Astrocyte of the cerebellum (primary cell): ENCODE measurements at regions not wholly inside any gene's neighbourhood (a gene's known extent, or its start where the extent isn't known, plus 50 kb on each side); places are given as distances from the start of the nearest gene placed in this dataset.

Source experiments
- DNase-seq: peaks from one replicate; pipeline ENCODE4 v3.0.0-alpha.2; 2011; ENCODE audit warnings: low read depth
- H3K4me3 ChIP-seq: 2 replicates; pipeline ENCODE4 v1.5.1; 2011; ENCODE audit warnings: mild to moderate bottlenecking, low read depth, low read length, moderate library complexity
- in situ Hi-C: cut with HindIII; loops from 2 replicates; pipeline ENCODE4 v1.10.0; 2017; ENCODE audit warnings: low sequenced_read_pairs
- TF ChIP-seq, protein P1 (sequence below): IDR thresholded peaks from 2 replicates; pipeline ENCODE4 v1.5.1; 2012; ENCODE audit warnings: low read length, low read depth, moderate library complexity, mild to moderate bottlenecking; ENCODE audit errors: missing control alignments

DNA sequence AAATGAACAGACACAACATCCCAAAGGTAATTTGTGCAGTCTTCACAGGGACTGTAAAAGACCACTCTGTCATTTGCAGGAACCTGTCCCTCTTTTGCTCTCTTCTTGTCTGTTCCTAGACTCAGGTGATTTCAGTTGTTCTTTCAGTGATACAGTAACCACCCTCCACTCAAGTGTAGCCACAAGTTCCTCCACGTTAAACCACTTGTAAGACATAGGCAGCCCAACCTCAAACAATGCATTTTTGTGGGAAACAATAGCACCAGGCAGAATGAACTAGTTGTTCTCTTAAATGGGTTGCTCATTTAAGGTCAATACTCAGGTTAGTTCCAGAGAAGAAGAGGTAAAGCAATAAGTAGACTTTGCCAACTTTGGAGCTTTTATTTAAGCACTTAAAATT is 359.4 kb downstream of the MZT1 start:
- TF ChIP-seq, protein P1, sequence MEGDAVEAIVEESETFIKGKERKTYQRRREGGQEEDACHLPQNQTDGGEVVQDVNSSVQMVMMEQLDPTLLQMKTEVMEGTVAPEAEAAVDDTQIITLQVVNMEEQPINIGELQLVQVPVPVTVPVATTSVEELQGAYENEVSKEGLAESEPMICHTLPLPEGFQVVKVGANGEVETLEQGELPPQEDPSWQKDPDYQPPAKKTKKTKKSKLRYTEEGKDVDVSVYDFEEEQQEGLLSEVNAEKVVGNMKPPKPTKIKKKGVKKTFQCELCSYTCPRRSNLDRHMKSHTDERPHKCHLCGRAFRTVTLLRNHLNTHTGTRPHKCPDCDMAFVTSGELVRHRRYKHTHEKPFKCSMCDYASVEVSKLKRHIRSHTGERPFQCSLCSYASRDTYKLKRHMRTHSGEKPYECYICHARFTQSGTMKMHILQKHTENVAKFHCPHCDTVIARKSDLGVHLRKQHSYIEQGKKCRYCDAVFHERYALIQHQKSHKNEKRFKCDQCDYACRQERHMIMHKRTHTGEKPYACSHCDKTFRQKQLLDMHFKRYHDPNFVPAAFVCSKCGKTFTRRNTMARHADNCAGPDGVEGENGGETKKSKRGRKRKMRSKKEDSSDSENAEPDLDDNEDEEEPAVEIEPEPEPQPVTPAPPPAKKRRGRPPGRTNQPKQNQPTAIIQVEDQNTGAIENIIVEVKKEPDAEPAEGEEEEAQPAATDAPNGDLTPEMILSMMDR: no peak
- H3K4me3 ChIP-seq: no peak overlapping the region
- in situ Hi-C loops: no loop called here
- no peak for DNase-seq

- TF ChIP-seq, protein P1: no peak
- DNase-seq: no peak
- in situ Hi-C loops: no loop called here
- H3K4me3 ChIP-seq: no peak overlapping the region
Observed at GRCh38 chr13:72346716-72347115, 380.7 kb downstream of the MZT1 start.

DNA sequence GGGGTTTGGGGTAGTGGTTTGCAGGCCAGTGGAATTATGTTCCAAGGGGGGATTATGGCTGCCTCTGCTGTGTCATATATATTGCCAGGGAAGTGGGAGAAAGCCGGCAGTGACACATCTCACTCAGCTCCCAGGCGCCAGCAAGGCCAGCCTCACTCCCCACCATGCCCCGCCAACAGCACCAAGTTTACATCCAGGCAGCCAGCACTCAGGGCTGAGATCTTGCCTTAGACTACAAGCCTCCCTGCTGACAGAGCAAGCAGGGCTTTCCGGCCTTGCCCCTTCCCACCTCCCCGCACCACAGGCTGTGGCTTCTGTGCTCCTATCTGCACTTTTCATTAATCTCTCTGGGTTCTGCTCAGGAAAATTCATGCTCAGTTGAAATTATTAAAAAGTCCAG is 385.1 kb downstream of the MZT1 start:
- no peak for DNase-seq
- no peak overlapping the region for H3K4me3 ChIP-seq
- TF ChIP-seq, protein P1: no peak
- in situ Hi-C loops: no loop called here

DNA sequence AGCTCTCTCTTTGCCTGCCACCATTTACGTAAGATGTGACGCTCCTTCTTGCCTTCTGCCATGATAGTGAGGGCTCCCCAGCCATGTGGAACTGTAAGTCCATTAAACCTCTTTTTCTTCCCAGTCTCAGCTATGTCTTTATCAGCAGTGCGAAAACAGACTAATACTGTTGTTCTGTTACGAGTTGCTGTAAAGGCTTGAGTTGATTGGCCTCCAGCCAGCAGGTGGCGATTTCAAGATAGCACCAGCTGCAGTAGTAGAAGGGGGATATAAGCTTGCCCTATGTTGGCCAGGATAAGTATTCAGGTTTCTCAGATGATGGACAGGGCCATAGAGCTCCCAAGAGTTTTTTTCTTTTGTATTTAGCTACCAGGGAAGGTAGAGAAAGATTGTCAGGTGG is 385.5 kb downstream of the MZT1 start:
- in situ Hi-C loops: no loop called here
- TF ChIP-seq, protein P1: no peak
- DNase-seq: no peak

GRCh38 chr13:72317346-72318109 is 409.9 kb downstream of the MZT1 start:
- TF ChIP-seq, protein P1: no peak
- no peak for DNase-seq
- no peak overlapping the region for H3K4me3 ChIP-seq
- in situ Hi-C loops: no loop called here

More for the DNA sequence above, 385.5 kb downstream of the MZT1 start:
- no peak overlapping the region for H3K4me3 ChIP-seq

GRCh38 chr13:72316716-72317115 is 410.7 kb downstream of the MZT1 start:
- H3K4me3 ChIP-seq: no peak overlapping the region
- TF ChIP-seq, protein P1: no peak
- in situ Hi-C loops: no loop called here
- no peak for DNase-seq
